CD4-positive, alpha-beta T cell (primary cell): ENCODE measurements at regions not wholly inside any gene's neighbourhood (a gene's known extent, or its start where the extent isn't known, plus 50 kb on each side); places are given as distances from the start of the nearest gene placed in this dataset.
"Not testable (repeated sequence)": the region's sequence is repeated elsewhere in the genome, so short reads cannot be mapped to it uniquely, and the experiment has no call there.

ENCODE experiments used
- ATAC-seq: fragments of 200-7000 bp; cut with Tn5 transposase; one replicate; pipeline ENCODE4 v1.10.0; 2022; ENCODE audit warnings: mild to moderate bottlenecking; ENCODE audit not compliant: poor library complexity
- CTCF ChIA-PET: fragments of 350-600 bp; sonication (Branson Sonifier 250); formaldehyde crosslinking; loops from one replicate; lab custom pipeline; 2021; ENCODE audit warnings: antibody characterized with exemption, inconsistent platforms; lab: Charles Lee
- POLR2A ChIA-PET: fragments of 350-600 bp; sonication (Branson Sonifier 250); formaldehyde crosslinking; loops from one replicate; lab custom pipeline; 2021; ENCODE audit warnings: antibody characterized with exemption, inconsistent platforms; lab: Charles Lee
- DNase-seq, 14 experiments: peaks; one replicate each; pipeline ENCODE4 v3.0.0-alpha.2; 2013 to 2020; ENCODE audit warnings: mixed read lengths in 2 of 14
- H3K27ac ChIP-seq, 2 donors: one replicate each; pipeline versions ENCODE4 v1.5.1 to v1.7.0; 2013; ENCODE audit warnings: low read length in 2 of 2, low read depth in 1 of 2, mild to moderate bottlenecking in 1 of 2
- H3K27me3 ChIP-seq, 2 experiments: 1 replicate in 1 of 2; 2 replicates in 1 of 2; pipeline versions ENCODE4 v1.6.1 to v1.7.0; 2013; ENCODE audit warnings: low read length in 2 of 2, control low read depth in 1 of 2, mild to moderate bottlenecking in 1 of 2, moderate library complexity in 1 of 2; ENCODE audit not compliant: insufficient read depth in 2 of 2, control insufficient read depth in 1 of 2
- H3K36me3 ChIP-seq: one replicate; pipeline ENCODE4 v1.6.1; 2013; ENCODE audit warnings: low read length, control low read depth; ENCODE audit not compliant: insufficient read depth
- H3K4me1 ChIP-seq: one replicate; pipeline ENCODE4 v1.6.1; 2013; ENCODE audit warnings: low read length, control low read depth; ENCODE audit not compliant: insufficient read depth
- H3K4me3 ChIP-seq: one replicate; pipeline ENCODE4 v1.5.1; 2013; ENCODE audit warnings: mild to moderate bottlenecking, low read length, moderate library complexity
- H3K9me3 ChIP-seq, 2 experiments: 1 replicate in 1 of 2; 2 replicates in 1 of 2; pipeline versions ENCODE4 v1.6.1 to v1.7.0; 2013; ENCODE audit warnings: low read length in 2 of 2, mild to moderate bottlenecking in 2 of 2, control low read depth in 1 of 2, moderate library complexity in 1 of 2; ENCODE audit not compliant: control insufficient read depth in 1 of 2, insufficient read depth in 1 of 2
- H3K27ac Mint-ChIP-seq: one replicate; pipeline ENCODE4 v1.8.0; 2020; ENCODE audit warnings: mixed read lengths
- H3K27me3 Mint-ChIP-seq: one replicate; pipeline ENCODE4 v1.8.0; 2021; ENCODE audit warnings: mixed read lengths
- H3K36me3 Mint-ChIP-seq: one replicate; pipeline ENCODE4 v1.8.0; 2021; ENCODE audit warnings: low read depth, mixed read lengths
- H3K4me1 Mint-ChIP-seq: one replicate; pipeline ENCODE4 v1.8.0; 2021; ENCODE audit warnings: low read depth, mixed read lengths
- H3K4me3 Mint-ChIP-seq: one replicate; pipeline ENCODE4 v1.8.0; 2020; ENCODE audit warnings: mild to moderate bottlenecking, mixed read lengths
- H3K9me3 Mint-ChIP-seq: one replicate; pipeline ENCODE4 v1.8.0; 2020; ENCODE audit warnings: mixed read lengths
- CTCF ChIP-seq: fragments of 200-600 bp; IDR thresholded peaks from one replicate; pipeline ENCODE4 v1.8.0; 2022; ENCODE audit warnings: antibody characterized with exemption, mild to moderate bottlenecking
- intact Hi-C, 2 experiments: fragments of 100-400 bp; cut with DNase I in 1 of 2; cut with micrococcal nuclease in 1 of 2; formaldehyde crosslinking; loops; one replicate each; pipeline versions ENCODE4 v1.15.1 to v1.9.0; 2023 to 2025; cut with DNase I, micrococcal nuclease

GRCh38 chr14:98006008-98006407 is 1208.8 kb downstream of the VRK1 start:
- intact Hi-C loops: no loop called here
- Histone ChIP-seq H3K27ac (no peak overlapping the region), H3K4me3 (no peak overlapping the region), H3K27me3 (no peaks in the 10 kb centered on the region), H3K36me3 (no peaks in the 10 kb centered on the region), H3K9me3 (no peaks in the 10 kb centered on the region), H3K4me1 (peaks cover 7% of the 10 kb centered on the region)
- H3K27me3 Mint-ChIP-seq: no peaks in the 10 kb centered on the region
- ChIA-PET POLR2A (interaction anchor here (0.7 to 1.2 kb wide), 2 partner anchors 10 to 28 kb away, joined by 3 to 4 read pairs; no protein-coding TSS in a partner anchor), CTCF (interaction anchor here (0.6 to 1.0 kb wide), 3 partner anchors 12 to 266 kb away, joined by 3 read pairs; no protein-coding TSS in a partner anchor)
- TF ChIP-seq CTCF: no peak
- no peak for DNase-seq
- H3K9me3 Mint-ChIP-seq: peaks cover 2% of the 10 kb centered on the region
- ATAC-seq: no peak
- peaks cover 19% of the 10 kb centered on the region for H3K4me1 Mint-ChIP-seq
- H3K27ac Mint-ChIP-seq: no peak overlapping the region
- H3K4me3 Mint-ChIP-seq: no peak overlapping the region
- no peaks in the 10 kb centered on the region for H3K36me3 Mint-ChIP-seq

GRCh38 chr14:98008381-98009113 is 1211.4 kb downstream of the VRK1 start:
- Histone ChIP-seq H3K27ac (no peak overlapping the region), H3K9me3 (no peaks in the 10 kb centered on the region), H3K4me3 (no peak overlapping the region), H3K4me1 (peaks cover 7% of the 10 kb centered on the region), H3K27me3 (no peaks in the 10 kb centered on the region), H3K36me3 (no peaks in the 10 kb centered on the region)
- ATAC-seq (peak; percentile 72), DNase-seq (peak in 3 of 14 experiments; percentile 18 to 43 (median 31))
- TF ChIP-seq CTCF: no peak
- Mint-ChIP-seq H3K27me3 (no peaks in the 10 kb centered on the region), H3K4me3 (no peak overlapping the region), H3K9me3 (peaks cover 2% of the 10 kb centered on the region), H3K4me1 (peaks cover 36% of the 10 kb centered on the region), H3K27ac (peak overlapping the region; percentile 43), H3K36me3 (no peaks in the 10 kb centered on the region)
- CTCF ChIA-PET: interaction anchor here (0.6 to 1.4 kb wide), 3 partner anchors 30 to 1227 kb away, joined by 4 to 6 read pairs (median 4); no protein-coding TSS in a partner anchor
- intact Hi-C loops: no loop called here
- POLR2A ChIA-PET: interaction anchor here (1.0 to 1.7 kb wide), 3 partner anchors 10 to 1153 kb away, joined by 3 read pairs; no protein-coding TSS in a partner anchor

GRCh38 chr14:98009177-98009576 is 1212.0 kb downstream of the VRK1 start:
- ATAC-seq, H3K36me3 Mint-ChIP-seq, H3K27ac Mint-ChIP-seq, H3K27me3 Mint-ChIP-seq, H3K36me3 ChIP-seq, DNase-seq, H3K4me3 ChIP-seq, H3K27me3 ChIP-seq, H3K9me3 ChIP-seq, H3K4me3 Mint-ChIP-seq, intact Hi-C loops, H3K27ac ChIP-seq, H3K9me3 Mint-ChIP-seq: not testable (repeated sequence)
- H3K4me1 ChIP-seq: peaks cover 11% of the 10 kb centered on the region
- CTCF ChIA-PET: interaction anchor here (0.7 to 1.4 kb wide), 2 partner anchors 31 to 1156 kb away, joined by 4 to 6 read pairs; no protein-coding TSS in a partner anchor
- peaks cover 40% of the 10 kb centered on the region for H3K4me1 Mint-ChIP-seq
- POLR2A ChIA-PET: interaction anchor here (1.0 to 1.7 kb wide), 3 partner anchors 10 to 1153 kb away, joined by 3 read pairs; no protein-coding TSS in a partner anchor
